Spleen (tissue), 7 donors: ENCODE measurements at regions not wholly inside any gene's neighbourhood (a gene's known extent, or its start where the extent isn't known, plus 50 kb on each side); places are given as distances from the start of the nearest gene placed in this dataset.

ENCODE experiments used
- POLR2A ChIP-seq, 3 donors: fragments of 450-650 bp; IDR thresholded peaks; one replicate each; pipeline ENCODE4 v1.5.1; 2017; ENCODE audit warnings: antibody characterized with exemption in 3 of 3, mild to moderate bottlenecking in 1 of 3
- POLR2AphosphoS5 ChIP-seq, 3 donors: sonication (generic); formaldehyde crosslinking; IDR thresholded peaks; one replicate each; pipeline ENCODE4 v1.5.1; 2017; ENCODE audit warnings: antibody characterized with exemption in 3 of 3
- TF ChIP-seq, protein P1 (sequence below), 11 experiments: fragments of 200-600 bp in 7 of 11; fragments of 450-650 bp in 4 of 11; sonication (generic) in 4 of 11; IDR thresholded peaks in 8 of 11; conservative IDR thresholded peaks in 3 of 11; 1 replicate in 7 of 11; 2 replicates in 4 of 11; pipeline versions ENCODE4 v1.4.0 to v1.8.0; 2016 to 2021; ENCODE audit warnings: antibody characterized with exemption in 11 of 11, inconsistent platforms in 4 of 11, mild to moderate bottlenecking in 1 of 11
- donor health status: DM: no; HTN: no; CAD: no; lungs with moderate emphysema.
- donor health status: DM: no; HTN: no; CAD: no.
- donor health status: DM: no; HTN: no; CAD: no.

DNA sequence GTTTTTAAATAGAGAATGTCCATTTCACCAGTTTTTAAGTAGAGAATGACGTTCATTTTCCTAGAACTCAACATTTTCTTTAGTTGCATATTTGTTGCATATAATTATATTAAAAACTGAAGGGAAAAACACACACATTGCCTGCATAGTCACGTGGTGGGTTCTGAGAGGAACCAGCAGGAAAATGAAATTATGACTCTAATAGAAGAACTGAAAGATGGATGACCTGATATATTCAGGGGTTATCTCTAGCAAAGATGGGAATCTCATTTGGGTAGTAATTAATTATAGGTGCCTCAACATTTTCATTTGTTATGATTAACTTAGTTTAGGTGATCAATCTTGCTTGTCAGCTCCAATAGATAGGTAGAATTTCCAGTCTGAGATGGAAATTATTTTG, 288.3 kb downstream of the TRIB2 start:
- TF ChIP-seq, protein P1, sequence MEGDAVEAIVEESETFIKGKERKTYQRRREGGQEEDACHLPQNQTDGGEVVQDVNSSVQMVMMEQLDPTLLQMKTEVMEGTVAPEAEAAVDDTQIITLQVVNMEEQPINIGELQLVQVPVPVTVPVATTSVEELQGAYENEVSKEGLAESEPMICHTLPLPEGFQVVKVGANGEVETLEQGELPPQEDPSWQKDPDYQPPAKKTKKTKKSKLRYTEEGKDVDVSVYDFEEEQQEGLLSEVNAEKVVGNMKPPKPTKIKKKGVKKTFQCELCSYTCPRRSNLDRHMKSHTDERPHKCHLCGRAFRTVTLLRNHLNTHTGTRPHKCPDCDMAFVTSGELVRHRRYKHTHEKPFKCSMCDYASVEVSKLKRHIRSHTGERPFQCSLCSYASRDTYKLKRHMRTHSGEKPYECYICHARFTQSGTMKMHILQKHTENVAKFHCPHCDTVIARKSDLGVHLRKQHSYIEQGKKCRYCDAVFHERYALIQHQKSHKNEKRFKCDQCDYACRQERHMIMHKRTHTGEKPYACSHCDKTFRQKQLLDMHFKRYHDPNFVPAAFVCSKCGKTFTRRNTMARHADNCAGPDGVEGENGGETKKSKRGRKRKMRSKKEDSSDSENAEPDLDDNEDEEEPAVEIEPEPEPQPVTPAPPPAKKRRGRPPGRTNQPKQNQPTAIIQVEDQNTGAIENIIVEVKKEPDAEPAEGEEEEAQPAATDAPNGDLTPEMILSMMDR (IDR thresholded peaks at IDR 0.05 in 8 of 11, conservative IDR thresholded peaks at IDR 0.05 in 3 of 11), result no peak
- TF ChIP-seq POLR2AphosphoS5 (IDR thresholded peaks at IDR 0.05) (no peak), POLR2A (IDR thresholded peaks at IDR 0.05) (no peak)
